Stimulated activated CD4-positive, alpha-beta T cell treated with anti-CD3 and anti-CD28 coated beads, TNF-alpha, amount 100 ng/mL, for 24 hours (primary cell): ENCODE measurements at regions not wholly inside any gene's neighbourhood (a gene's known extent, or its start where the extent isn't known, plus 50 kb on each side); places are given as distances from the start of the nearest gene placed in this dataset.
A peak's percentile ranks its signal among the peaks of the same experiment; 100 is the strongest.

ENCODE experiments used
- DNase-seq, 3 experiments: peaks; one replicate each; pipeline ENCODE4 v3.0.0-alpha.2; 2020; ENCODE audit warnings: low read depth in 3 of 3

DNA sequence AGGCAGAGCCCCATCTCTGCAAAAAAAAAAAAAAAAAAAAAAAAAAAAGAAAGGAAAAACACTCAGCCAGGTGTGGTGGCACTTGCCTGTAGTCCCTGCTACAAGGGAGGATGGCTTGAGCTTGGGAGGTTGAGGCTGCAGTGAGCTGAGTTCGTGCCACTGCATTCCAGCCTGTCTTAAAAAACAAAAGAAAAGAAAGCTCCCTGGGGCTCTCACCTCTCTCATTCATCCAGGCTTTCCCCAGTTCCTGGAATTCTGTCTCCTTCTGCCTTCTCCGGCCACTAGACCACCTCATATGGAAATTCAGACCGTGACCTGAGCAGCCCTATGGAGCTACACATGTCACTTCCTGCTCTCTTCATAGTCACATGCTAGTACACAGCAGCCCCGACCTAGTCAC is 101.1 kb upstream of the TAB2 start:
- DNase-seq: no peak

DNA sequence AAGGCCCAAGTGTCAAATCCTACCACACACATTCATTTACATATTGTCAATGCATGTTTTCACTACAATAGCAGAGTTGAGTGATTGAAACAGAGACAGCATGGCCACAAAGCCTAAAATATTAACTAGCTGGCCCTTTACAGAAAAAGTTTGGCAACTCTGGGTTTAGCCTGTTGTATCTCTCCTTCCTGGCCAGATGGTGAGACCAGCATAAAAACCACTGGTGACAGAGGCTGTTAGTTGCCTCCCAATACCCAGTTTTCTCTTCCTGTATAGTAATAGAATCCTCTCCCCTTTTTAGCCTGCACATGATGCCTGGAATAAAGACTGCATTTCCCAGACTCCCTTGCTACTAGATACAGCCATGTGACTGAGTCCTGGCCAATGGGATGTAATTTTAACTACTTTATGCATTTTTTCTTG is 100.0 kb upstream of the TAB2 start:
- DNase-seq: no peak

- no peak for DNase-seq
Observed at GRCh38 chr6:149218471-149218870, 99.0 kb upstream of the TAB2 start.

GRCh38 chr6:149218915-149219314 is 98.6 kb upstream of the TAB2 start:
- no peak for DNase-seq

DNA sequence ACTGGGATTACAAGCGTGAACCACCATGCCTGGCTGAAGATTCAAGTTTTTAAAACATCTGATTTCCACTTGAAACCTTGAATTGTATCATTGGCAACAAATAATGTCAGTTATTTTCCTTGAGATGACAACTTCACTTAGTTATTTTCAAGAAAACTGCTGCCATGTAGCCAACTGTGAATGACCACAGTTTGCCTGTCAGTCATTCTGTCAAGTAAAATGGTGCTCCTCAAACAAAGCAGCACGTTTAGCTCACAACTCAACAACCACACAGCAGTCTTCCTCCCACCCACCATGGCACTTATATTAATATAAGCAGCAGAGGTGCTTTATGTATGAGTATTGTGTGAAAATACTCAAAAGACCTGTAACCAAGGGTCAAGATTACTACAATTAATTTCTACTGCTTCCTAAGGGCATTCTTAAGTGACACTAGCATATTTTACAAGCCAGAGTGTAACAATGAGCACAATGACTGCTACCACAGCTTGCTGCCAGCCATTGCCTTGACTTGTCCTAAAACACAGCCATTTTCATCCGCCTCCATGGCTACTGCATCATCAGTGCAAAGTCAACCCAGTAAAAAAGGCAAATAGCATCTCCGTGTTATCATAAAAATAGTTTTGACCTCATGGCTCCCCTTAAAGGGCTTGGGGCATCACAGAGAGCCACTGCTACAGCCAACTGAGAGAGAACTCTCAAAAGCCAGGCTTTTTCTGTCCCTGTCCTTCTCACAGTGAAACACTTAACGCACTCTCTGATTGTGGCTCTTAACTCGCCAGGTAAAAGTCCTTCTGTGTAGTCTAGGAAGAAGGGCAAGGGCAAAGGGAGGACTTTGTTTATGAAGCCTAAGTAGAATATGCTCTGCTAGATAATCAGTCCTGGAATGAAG is 96.4 kb upstream of the TAB2 start:
- no peak for DNase-seq

DNA sequence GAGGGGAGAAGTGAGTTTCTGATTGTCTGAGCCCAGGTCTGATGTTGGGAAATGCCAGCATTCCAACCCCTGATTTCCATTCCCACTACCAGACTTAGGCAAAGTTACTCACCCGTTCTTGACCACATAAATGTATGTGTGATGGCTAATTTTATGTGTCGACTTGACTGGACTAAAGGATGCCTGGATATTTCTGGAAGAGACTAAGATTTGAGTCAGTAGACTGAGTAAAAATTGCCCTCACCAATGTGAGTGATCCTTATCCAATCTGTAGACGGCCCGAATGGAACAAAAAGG is 95.8 kb upstream of the TAB2 start:
- DNase-seq: no peak

DNA sequence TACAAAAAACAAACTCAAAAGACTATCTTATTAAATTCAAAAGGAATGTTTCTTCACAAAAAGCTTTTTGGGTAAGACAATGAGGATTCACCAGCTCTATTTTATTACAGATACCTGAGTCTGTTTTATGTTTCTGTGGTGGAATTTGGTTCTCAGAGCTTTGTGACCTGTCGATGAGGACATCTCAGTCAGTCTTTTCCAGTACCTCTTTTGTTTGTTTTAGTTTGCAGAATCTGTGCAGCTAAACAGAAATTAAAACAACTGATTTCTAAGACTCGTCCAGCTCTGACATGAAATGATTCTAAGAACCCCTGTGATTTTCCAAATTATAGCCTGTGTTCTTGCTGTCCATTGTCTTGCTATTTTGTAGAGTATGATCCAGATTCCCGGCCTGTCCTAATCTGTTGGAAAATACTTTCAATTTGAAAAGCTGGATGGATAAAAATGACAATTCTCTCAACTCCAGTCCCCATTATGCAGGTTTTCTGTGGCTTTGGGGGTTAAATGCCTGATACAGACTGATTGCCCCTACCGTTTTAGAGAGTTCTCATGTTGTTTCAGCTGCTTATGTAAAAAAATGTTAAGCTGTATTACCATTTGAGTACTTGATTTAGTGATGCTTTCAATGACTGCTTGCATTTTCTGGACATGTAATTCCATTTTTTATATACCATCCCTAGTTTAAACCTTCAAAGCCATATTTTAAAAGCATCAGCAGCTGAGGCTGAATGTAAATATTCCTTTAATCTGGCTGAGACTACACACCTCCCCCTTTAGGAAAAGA is 94.2 kb upstream of the TAB2 start:
- no peak for DNase-seq

GRCh38 chr6:149223904-149224351 is 93.6 kb upstream of the TAB2 start:
- DNase-seq: no peak

DNA sequence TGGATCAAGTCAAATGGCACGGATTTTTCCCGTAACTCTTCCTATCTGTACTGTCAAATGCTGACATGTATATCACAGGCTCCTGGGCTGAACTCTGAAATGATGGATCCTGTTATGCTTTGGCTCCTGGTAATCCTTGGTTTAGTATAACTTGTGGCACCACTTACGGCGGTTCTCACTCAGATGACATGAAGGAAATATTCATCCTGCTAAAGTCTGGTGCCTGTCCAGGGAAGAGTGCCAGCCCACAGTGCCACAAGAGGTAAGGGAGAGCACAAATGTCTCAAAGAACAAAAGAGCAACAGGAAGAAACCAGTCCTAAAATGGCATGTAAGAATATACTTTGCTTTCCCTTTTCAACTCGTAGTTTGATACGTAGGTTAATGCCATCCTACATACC is 93.1 kb upstream of the TAB2 start:
- DNase-seq: no peak

- no peak for DNase-seq
Observed at GRCh38 chr6:149225370-149225769, 92.1 kb upstream of the TAB2 start.

- DNase-seq: no peak
Observed at GRCh38 chr6:149225946-149226345, 91.6 kb upstream of the TAB2 start.

- no peak for DNase-seq
Observed at GRCh38 chr6:149227796-149228195, 89.7 kb upstream of the TAB2 start.

- DNase-seq: no peak
Observed at GRCh38 chr6:149228311-149228955, 89.1 kb upstream of the TAB2 start.

GRCh38 chr6:149229096-149229495 is 88.4 kb upstream of the TAB2 start:
- DNase-seq: no peak

DNA sequence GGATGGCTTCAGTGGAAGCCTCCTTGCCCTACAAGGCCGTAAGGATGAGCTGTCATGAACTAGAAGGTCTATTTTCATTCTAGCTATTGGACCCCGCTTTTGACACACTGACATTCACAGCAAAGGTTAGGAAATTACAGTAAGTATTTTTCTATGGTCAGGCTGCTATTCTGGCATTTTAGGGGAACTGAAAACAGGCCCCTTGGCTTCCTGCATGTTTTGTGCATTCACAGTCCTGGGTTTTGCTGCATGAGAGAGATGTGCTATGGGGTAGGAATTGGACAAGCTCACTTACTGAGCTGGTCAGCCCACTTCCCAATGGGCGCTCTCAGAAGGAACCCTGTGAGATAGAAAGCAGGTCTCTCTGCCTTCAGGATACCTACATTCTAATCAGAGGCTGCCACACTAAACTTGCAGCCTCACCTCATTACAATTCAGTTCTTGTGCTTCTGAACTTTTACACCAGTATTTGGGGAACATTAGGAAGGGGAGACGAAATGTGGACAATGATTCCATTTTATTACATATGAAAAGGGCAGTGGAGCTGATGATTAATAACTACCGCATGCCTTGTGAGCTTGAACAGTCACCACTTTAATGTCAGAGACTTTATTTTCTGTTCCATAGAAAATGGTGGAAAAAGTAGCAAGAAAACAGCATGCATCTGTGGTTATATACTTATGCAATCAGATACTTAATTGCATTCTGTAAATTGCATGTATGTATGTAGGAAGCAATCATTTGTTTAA is 86.6 kb upstream of the TAB2 start:
- no peak for DNase-seq

DNA sequence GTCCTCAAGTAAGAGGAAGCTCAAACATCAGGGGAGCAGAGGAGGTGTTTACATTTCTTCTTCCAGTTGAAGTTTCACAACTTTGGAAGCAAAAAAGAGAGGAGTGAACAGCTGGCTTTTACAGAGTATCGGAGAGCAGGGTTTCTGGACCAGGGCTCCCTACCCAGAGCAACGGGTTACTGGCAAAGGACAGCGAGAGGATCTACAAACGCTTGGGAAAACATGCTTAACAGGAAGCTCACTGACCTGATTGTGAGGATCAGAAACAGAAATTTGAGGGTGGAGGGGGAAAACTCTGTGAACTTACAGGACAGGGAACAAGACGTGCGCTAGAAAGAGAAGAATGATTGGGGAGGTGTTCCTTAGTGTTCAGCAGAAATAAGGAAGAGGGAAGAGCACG is 85.7 kb upstream of the TAB2 start:
- no peak for DNase-seq

DNA sequence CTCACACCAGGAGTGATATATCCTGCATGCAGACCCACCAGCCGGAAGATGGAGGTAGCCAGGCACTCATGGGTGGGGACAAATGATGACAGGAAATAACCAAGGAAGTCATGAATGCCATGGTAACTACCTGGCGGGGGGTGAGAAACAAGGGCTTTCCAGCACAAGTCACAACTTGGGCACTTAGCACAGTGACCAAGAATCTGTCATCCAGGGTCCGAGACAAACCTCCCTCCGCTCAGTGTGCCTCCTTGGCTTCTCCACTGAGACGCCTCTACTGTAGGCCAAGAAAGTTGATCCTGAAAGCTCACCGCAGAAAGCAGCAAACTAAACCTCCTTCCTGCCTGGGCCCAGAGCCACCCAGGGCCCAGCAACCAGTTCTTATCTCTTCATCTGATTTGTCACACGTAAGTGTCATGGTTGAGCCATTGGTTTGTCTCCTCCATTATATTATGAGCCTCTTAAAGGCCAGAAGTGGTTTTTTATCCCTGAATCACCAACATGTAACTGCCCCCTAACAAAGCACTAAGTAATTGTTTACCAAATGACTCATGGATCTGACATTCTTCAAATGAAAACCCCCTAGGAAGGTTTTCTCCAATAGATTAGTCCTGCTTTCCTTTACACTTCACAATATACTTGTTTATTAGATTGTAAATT is 84.3 kb upstream of the TAB2 start:
- DNase-seq: peak in 2 of 3 experiments; percentile 21 to 37

DNA sequence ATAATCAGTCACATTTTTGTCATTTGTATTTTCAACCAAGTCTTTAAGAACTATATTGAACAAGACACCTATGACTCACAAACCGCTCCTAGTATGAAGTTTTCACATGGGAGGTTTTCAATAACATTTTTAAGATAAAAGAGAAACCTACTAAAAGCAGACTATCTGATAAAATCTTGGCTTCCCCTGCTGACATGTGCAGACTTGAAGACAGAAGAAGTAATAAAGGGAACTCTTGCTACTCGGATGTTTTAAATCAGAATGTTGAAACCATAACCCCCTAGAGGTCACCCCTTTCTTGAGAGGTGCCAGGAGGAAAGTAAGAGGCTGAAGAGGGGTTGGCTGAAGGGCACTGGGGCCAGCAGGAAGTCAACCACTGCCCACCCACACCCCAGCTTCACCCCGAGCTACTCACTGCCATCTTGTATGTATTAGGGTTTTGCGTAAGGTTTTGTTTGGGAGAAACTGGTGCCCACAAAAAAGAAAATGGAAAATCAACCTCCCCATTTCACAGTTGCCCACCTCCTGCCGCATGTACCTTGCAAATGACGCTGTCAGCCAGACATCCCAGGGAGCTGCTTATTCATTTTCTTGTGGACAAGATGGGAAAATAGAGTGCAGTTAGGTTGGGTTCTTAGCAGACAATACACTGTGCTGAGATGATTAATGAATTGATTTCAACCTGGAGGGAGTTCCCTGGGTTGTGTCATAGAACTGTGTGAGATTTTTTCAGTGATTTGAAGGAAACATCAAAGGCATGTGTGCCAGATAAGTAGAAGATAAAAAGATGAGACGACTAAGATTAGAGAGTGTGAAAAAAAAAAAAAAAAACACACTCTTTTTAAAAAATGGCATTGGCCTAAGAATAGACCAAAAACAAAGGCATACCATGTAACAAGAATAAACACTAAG is 83.2 kb upstream of the TAB2 start:
- DNase-seq: peak in 1 of 3 experiments; percentile 38

DNA sequence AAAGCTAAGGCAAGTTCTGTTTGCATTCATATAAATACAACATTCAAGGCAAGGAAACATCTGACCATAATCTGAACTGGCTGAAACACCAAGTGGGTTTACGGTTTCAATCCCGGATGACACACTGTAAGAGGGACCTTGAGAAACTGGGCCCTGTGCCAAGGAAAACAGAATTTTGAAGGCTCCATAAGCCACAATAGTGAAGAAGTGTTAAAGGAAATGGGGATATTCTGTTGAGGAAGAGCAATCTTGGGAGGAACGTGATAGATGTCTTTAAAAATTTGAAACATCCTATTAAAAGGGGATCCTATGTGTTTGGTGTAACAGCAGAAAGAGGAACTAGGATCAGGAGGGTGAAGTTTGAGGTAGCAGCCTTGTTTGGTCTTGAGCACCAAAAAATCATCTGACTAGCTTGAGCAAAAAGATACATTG is 82.4 kb upstream of the TAB2 start:
- no peak for DNase-seq

DNA sequence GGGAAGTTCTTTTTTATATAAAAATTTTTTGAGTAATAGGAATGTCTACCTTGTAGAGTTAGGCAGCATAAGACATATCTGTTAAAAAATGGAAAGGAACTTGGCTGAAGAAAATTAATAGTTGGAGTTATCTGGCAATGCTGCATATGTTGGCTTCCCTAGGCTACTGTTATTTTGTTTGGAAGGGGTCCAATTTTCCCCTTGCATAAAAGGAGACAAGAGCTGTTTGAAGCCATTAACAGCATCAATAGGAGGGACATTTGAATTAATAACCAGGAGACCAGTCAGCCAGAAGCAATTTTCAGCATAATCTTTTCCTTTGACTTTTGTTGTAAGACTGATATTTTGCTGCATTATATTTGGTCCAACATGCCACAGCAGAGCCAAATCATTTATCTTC is 80.9 kb upstream of the TAB2 start:
- DNase-seq: no peak
